ENCODE measurements at regions not wholly inside any gene's neighbourhood (a gene's known extent, or its start where the extent isn't known, plus 50 kb on each side); places are given as distances from the start of the nearest gene placed in this dataset.

- H3K4me1 ChIP-seq (ENCODE audit: control insufficient read depth, low read length): peaks cover 16% of the 10 kb centered on the region
- no peaks in the 10 kb centered on the region for H3K36me3 ChIP-seq (ENCODE audit: control insufficient read depth, low read length)
- no peaks in the 10 kb centered on the region for H3K27me3 ChIP-seq (ENCODE audit: control insufficient read depth, low read length)
- H3K9me2 ChIP-seq (replicated peaks; ENCODE audit: control insufficient read depth, low read length): no peaks in the 10 kb centered on the region
- no peaks in the 10 kb centered on the region for H4K20me1 ChIP-seq (ENCODE audit: control insufficient read depth, insufficient read depth, low read depth, low read length)
- no peaks in the 10 kb centered on the region for H3K9me3 ChIP-seq (ENCODE audit: control insufficient read depth, insufficient read depth, low read length)
- no peaks in the 10 kb centered on the region for H3K79me2 ChIP-seq (ENCODE audit: control insufficient read depth, low read length)
- TF ChIP-seq CTCF (IDR thresholded peaks at IDR 0.05; ENCODE audit: low read depth, low read length, poor library complexity, severe bottlenecking) (peak; percentile 70), EZH2phosphoT487 (IDR thresholded peaks at IDR 0.05; ENCODE audit: borderline replicate concordance, low read length) (no peak)
- H3K4me2 ChIP-seq (ENCODE audit: low read length): peak overlapping the region; percentile 82
- no peaks in the 10 kb centered on the region for H3F3A ChIP-seq (ENCODE audit: control insufficient read depth, insufficient read depth)
- H3K4me3 ChIP-seq (ENCODE audit: low read length): peak overlapping the region; percentile 85
- H3K27ac ChIP-seq (ENCODE audit: low read depth, low read length): peak overlapping the region; percentile 31
Measured at GRCh38 chr13:105139380-105140285, 1395.8 kb downstream of the EFNB2 start.

GRCh38 chr13:105139048-105139379 lies 1396.4 kb downstream of the EFNB2 start:
- Histone ChIP-seq H3K4me2 (ENCODE audit: low read length) (peak overlapping the region; percentile 82), H3K9me2 (replicated peaks; ENCODE audit: control insufficient read depth, low read length) (no peaks in the 10 kb centered on the region), H3K36me3 (ENCODE audit: control insufficient read depth, low read length) (no peaks in the 10 kb centered on the region), H3F3A (ENCODE audit: control insufficient read depth, insufficient read depth) (no peaks in the 10 kb centered on the region), H3K4me1 (ENCODE audit: control insufficient read depth, low read length) (peaks cover 16% of the 10 kb centered on the region), H3K9me3 (ENCODE audit: control insufficient read depth, insufficient read depth, low read length) (no peaks in the 10 kb centered on the region), H3K27ac (ENCODE audit: low read depth, low read length) (peak overlapping the region; percentile 31; the same call in 1 of the 2 replicates), H3K79me2 (ENCODE audit: control insufficient read depth, low read length) (no peaks in the 10 kb centered on the region), H3K27me3 (ENCODE audit: control insufficient read depth, low read length) (no peaks in the 10 kb centered on the region), H4K20me1 (ENCODE audit: control insufficient read depth, insufficient read depth, low read depth, low read length) (no peaks in the 10 kb centered on the region), H3K4me3 (ENCODE audit: low read length) (peak overlapping the region; percentile 85)
- TF ChIP-seq CTCF (IDR thresholded peaks at IDR 0.05; ENCODE audit: low read depth, low read length, poor library complexity, severe bottlenecking) (no peak), EZH2phosphoT487 (IDR thresholded peaks at IDR 0.05; ENCODE audit: borderline replicate concordance, low read length) (no peak)

GRCh38 chr13:105135852-105136615 lies 1399.4 kb downstream of the EFNB2 start:
- Histone ChIP-seq H3K79me2 (ENCODE audit: control insufficient read depth, low read length) (no peaks in the 10 kb centered on the region), H3K9me3 (ENCODE audit: control insufficient read depth, insufficient read depth, low read length) (no peaks in the 10 kb centered on the region), H3K27me3 (ENCODE audit: control insufficient read depth, low read length) (no peaks in the 10 kb centered on the region), H3K4me2 (ENCODE audit: low read length) (no peak overlapping the region), H3K9me2 (replicated peaks; ENCODE audit: control insufficient read depth, low read length) (no peaks in the 10 kb centered on the region), H3K4me1 (ENCODE audit: control insufficient read depth, low read length) (peaks cover 16% of the 10 kb centered on the region), H4K20me1 (ENCODE audit: control insufficient read depth, insufficient read depth, low read depth, low read length) (no peaks in the 10 kb centered on the region), H3K4me3 (ENCODE audit: low read length) (no peak overlapping the region), H3K36me3 (ENCODE audit: control insufficient read depth, low read length) (no peaks in the 10 kb centered on the region), H3F3A (ENCODE audit: control insufficient read depth, insufficient read depth) (no peaks in the 10 kb centered on the region), H3K27ac (ENCODE audit: low read depth, low read length) (no peak overlapping the region)
- TF ChIP-seq EZH2phosphoT487 (IDR thresholded peaks at IDR 0.05; ENCODE audit: borderline replicate concordance, low read length): no peak
- TF ChIP-seq CTCF (IDR thresholded peaks at IDR 0.05; ENCODE audit: low read depth, low read length, poor library complexity, severe bottlenecking): no peak
